Glutamatergic neuron (in vitro differentiated cells): ENCODE measurements at regions not wholly inside any gene's neighbourhood (a gene's known extent, or its start where the extent isn't known, plus 50 kb on each side); places are given as distances from the start of the nearest gene placed in this dataset.

ENCODE experiments used
- DNase-seq: peaks from one replicate; pipeline ENCODE4 v3.0.0; 2022
- H3K27ac Mint-ChIP-seq: one replicate; pipeline ENCODE4 v1.8.0; 2020; ENCODE audit warnings: mild to moderate bottlenecking, mixed read lengths, inconsistent platforms; ENCODE audit not compliant: unreplicated experiment
- H3K27me3 Mint-ChIP-seq: one replicate; pipeline ENCODE4 v1.8.0; 2020; ENCODE audit warnings: mild to moderate bottlenecking, moderate library complexity, mixed read lengths, inconsistent platforms; ENCODE audit not compliant: unreplicated experiment
- H3K36me3 Mint-ChIP-seq: one replicate; pipeline ENCODE4 v1.8.0; 2020; ENCODE audit warnings: mild to moderate bottlenecking, mixed read lengths, inconsistent platforms; ENCODE audit not compliant: unreplicated experiment
- H3K4me1 Mint-ChIP-seq: one replicate; pipeline ENCODE4 v1.8.0; 2020; ENCODE audit warnings: mild to moderate bottlenecking, low read depth, mixed read lengths, inconsistent platforms; ENCODE audit not compliant: unreplicated experiment
- H3K4me3 Mint-ChIP-seq: one replicate; pipeline ENCODE4 v1.8.0; 2020; ENCODE audit warnings: mild to moderate bottlenecking, mixed read lengths, inconsistent platforms; ENCODE audit not compliant: unreplicated experiment
- H3K9me3 Mint-ChIP-seq: one replicate; pipeline ENCODE4 v1.8.0; 2020; ENCODE audit warnings: mild to moderate bottlenecking, moderate library complexity, mixed read lengths, inconsistent platforms; ENCODE audit not compliant: unreplicated experiment
- CTCF ChIP-seq: fragments of 200-600 bp; sonication (generic); IDR thresholded peaks from one replicate; pipeline ENCODE4 v1.5.0; 2021; ENCODE audit not compliant: partially characterized antibody, unreplicated experiment

- H3K4me3 Mint-ChIP-seq, result no peak overlapping the region
- no peak overlapping the region for H3K27ac Mint-ChIP-seq
- DNase-seq, result no peak
- no peaks in the 10 kb centered on the region for H3K27me3 Mint-ChIP-seq
- peaks cover 10% of the 10 kb centered on the region for H3K4me1 Mint-ChIP-seq
- TF ChIP-seq CTCF, result no peak
- H3K9me3 Mint-ChIP-seq, result no peaks in the 10 kb centered on the region
- peaks cover 6% of the 10 kb centered on the region for H3K36me3 Mint-ChIP-seq
Measured at GRCh38 chr5:107782561-107783169, 111.9 kb upstream of the EFNA5 start.

GRCh38 chr5:107781451-107781850 is 110.7 kb upstream of the EFNA5 start:
- Mint-ChIP-seq H3K4me3 (no peak overlapping the region), H3K4me1 (peaks cover 20% of the 10 kb centered on the region)
- TF ChIP-seq CTCF, result no peak

GRCh38 chr5:107779437-107779836 is 108.7 kb upstream of the EFNA5 start:
- DNase-seq, result no peak
- Mint-ChIP-seq H3K27ac (no peak overlapping the region), H3K9me3 (no peaks in the 10 kb centered on the region), H3K36me3 (no peaks in the 10 kb centered on the region), H3K4me1 (peaks cover 24% of the 10 kb centered on the region), H3K4me3 (no peak overlapping the region), H3K27me3 (no peaks in the 10 kb centered on the region)
- TF ChIP-seq CTCF, result no peak

More at GRCh38 chr5:107781451-107781850, 110.7 kb upstream of the EFNA5 start:
- Mint-ChIP-seq H3K27me3 (no peaks in the 10 kb centered on the region), H3K9me3 (no peaks in the 10 kb centered on the region), H3K36me3 (peaks cover under 1% of the 10 kb centered on the region), H3K27ac (no peak overlapping the region)
- no peak for DNase-seq

- no peaks in the 10 kb centered on the region for H3K27me3 Mint-ChIP-seq
- H3K4me1 Mint-ChIP-seq, result peaks cover 24% of the 10 kb centered on the region
Measured at GRCh38 chr5:107778647-107779046, 107.9 kb upstream of the EFNA5 start.

More at GRCh38 chr5:107778647-107779046, 107.9 kb upstream of the EFNA5 start:
- no peaks in the 10 kb centered on the region for H3K36me3 Mint-ChIP-seq
- H3K27ac Mint-ChIP-seq, result no peak overlapping the region
- no peak for TF ChIP-seq CTCF
- H3K9me3 Mint-ChIP-seq, result no peaks in the 10 kb centered on the region
- DNase-seq, result no peak
- no peak overlapping the region for H3K4me3 Mint-ChIP-seq
